ENCODE measurements at regions not wholly inside any gene's neighbourhood (a gene's known extent, or its start where the extent isn't known, plus 50 kb on each side); places are given as distances from the start of the nearest gene placed in this dataset.

DNA sequence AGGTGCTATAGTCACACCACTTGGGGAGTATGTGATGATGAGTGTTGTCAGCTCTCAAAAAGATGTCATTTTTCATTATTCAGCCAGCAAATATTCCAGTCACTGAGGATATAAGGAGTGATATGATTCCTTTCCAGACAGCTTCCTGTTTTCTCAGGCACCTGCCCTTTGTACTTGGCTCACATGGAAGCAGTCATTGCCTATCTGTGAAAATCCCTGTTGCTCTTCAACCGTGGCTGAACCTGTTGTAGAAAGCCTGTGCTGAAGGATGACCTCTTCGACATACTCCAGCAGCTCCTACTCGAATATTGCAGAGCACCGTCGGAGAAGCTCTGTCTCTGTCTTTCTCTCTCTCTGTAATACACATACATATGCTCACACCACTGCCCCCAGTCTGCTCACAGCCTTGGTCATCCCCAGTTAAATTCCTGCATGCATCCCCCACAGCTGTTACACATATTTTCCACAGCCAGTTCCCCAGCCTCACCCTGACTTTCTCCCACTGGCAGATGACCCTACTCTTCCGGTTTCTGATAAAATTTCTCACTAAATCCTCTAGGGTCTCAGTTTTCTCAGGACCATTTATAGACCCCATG is 204.2 kb upstream of the ARGLU1 start:
- no peak for DNase-seq (ENCODE audit: low read depth in 2 of 2, low spot score in 1 of 2)

DNA sequence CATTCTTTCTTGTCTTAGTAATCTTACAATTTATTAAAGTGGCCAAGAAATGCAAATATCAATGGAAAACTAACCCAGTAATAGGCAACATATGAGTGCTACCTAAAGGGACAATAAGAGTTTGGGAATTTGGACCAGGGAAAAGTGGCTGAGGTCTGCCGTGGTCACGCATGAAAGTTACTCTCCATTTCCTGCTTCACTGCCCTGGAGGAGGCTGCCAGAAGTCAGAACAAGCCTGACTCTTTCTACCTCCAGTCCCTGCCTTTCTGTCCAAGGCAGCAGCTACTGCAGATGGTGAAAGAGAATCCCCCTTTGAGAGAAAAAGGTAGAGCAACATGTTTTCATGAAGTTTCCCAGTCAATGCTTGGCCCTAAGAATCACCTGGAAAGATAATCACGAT is 201.1 kb upstream of the ARGLU1 start:
- DNase-seq (ENCODE audit: low read depth in 2 of 2, low spot score in 1 of 2) = no peak

DNA sequence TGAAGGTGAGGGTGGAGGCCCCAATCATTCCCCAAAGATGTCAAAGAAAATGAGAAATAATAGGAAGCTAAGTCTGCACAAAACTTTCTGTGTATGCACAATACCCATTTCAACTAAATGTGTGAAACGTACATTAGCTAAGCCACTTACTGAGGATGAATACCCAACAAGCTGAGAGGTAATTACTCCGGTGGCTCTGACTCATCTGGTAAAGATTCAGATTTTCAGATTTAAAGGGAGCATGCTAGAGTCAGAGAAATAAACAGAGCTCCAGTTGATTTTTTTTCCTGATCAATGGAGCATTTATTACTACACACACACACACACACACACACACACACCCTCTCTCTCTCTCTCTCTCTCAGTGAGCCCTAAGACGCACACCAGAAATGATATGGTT is 194.8 kb upstream of the ARGLU1 start:
- no peak for DNase-seq (ENCODE audit: low read depth in 2 of 2, low spot score in 1 of 2)

DNA sequence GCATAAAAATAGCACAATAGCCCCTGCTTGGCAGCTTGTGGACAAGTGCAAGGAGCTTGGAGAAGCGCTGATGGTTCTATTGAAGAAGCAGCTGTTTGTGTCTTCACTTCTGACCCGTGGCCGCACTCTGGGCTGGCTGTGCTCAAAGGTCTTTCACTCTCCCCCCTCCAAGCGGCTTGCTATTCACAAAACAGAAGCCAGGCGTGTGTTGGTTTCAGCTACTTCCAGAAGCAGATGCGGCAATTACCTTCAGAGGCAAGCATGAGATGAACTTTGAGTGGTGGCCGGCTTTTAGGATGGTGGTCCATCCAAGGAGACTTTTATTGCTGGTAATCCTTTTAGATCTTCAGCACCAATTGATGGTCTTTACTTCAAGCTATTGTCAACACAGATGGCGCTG is 188.5 kb upstream of the ARGLU1 start:
- DNase-seq (ENCODE audit: low read depth in 2 of 2, low spot score in 1 of 2) = no peak

DNA sequence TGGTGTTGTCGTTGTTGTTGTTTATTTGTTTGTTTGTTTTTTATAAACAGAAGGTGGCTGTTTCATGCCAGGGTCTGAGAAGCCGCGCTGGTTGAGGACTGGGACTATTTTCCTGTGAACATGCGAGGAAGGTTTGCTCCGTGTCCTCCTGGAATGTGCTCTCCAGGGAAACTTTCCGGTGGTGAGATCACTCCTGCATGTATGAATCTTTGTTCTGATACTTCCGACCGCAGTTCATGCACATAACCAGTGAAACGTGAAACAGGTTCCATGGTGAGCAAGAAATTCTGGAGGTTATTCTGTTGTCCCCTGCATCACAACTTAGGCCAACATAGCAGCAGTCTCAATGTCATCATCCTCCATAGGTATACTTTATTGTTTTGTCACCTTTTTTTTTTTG is 187.6 kb upstream of the ARGLU1 start:
- no peak for DNase-seq (ENCODE audit: low read depth in 2 of 2, low spot score in 1 of 2)

DNA sequence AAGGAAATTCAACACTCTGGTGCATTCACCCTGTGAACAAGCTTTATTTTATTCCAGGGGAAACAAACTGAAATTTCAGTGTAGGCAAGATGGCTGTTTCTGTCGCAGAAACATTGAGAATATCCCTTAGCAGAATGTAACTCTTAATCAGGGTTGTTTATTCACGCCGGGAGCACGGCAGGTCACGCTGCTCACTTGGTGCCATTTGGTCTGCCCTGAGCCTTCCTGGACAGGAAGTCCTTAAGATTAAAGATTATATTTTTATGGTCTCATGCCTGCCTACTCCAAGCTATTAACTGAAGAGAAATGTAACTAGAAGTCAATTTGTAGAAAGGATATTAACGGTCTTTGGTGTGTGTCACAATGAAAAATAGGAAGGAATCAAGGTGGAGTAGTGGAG is 185.3 kb upstream of the ARGLU1 start:
- DNase-seq (ENCODE audit: low read depth in 2 of 2, low spot score in 1 of 2) = no peak

DNA sequence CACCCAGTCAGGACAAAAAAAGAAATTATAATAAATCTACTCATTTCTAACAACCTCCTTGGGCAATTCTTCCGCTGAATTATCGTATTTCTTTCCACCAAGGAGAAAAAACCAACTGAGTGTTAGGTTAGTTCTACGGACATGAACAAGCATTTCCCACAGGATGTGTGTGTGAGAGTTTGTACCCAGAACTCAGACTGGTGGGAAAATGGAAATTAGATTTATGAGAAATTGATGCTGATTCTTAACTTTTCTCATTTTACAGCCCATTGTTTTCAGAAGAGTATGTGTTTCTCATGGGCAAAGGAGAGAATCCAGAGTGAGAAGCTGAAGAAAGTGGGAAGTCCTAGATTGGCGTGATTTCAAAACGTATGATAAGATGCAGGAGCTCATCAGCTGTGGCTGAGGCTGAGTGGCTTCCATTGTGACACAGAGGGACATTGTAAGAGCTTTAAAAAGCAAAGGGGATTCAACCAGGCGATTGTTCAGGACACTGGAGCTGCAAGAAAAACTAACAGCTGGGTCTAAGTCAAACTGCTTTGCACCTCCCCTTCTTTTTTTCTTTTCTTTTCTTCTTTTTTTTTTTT is 184.7 kb upstream of the ARGLU1 start:
- DNase-seq (ENCODE audit: low read depth in 2 of 2, low spot score in 1 of 2) = no peak

DNA sequence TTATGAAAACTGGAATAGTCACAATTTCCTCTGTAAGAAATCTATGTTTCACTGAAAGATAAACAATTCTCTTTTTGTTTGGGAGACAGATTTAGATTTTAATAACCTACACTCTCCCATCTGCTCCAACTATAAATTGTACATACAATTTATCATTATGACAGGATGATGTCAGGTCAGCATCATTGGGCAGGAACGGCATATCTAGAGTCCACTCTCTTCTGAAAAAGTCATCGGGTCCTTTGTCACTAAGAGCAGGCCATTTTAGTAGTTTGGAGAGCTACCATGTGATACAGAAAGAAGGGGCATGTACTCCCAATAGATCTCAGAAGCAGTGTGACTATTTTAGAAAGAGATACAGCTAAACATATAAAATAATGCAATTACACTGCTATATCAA is 180.8 kb upstream of the ARGLU1 start:
- DNase-seq (ENCODE audit: low read depth in 2 of 2, low spot score in 1 of 2) = no peak

DNA sequence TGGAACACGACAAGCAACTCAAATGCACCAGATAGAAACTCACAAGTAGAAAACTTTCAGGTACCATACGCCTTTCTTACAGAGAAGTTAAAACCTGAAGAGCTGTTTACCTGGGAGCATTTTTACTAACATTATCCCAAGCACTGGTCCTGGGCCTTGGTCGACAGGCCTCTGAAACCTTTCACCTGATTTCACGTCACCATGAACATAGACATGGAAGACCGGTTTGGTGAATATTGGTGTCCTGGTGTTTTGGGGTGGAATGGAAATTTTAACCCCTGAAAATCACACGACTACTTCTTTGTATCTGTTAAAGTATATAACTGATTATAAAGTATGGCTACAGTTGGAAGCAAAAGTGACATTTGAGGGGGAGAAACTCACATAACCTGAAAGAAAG is 176.6 kb upstream of the ARGLU1 start:
- DNase-seq (ENCODE audit: low read depth in 2 of 2, low spot score in 1 of 2) = no peak

DNA sequence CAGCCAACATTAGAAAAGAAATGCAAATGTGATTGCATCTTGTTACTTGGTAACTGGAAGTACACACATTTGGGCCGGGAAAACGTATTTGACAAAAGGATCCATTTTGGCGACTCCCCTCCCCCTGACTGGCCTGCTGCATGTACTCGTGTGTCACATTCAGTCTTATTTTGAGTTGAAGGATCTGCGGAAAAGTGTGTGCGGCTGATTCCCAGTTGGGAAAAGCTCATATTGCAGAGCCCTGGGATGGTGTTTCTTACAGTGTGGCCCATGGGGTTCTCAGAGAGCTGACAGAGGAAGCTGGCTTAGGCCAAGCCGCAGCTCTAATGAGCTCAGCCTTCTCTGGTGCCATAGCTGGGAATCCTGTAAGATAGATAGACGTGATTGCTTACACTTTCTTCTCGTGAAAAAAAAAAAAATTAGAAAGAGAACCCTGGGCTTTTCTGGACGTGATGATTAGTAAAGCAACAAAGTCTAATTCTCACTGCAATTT is 170.3 kb upstream of the ARGLU1 start:
- no peak for DNase-seq (ENCODE audit: low read depth in 2 of 2, low spot score in 1 of 2)

DNA sequence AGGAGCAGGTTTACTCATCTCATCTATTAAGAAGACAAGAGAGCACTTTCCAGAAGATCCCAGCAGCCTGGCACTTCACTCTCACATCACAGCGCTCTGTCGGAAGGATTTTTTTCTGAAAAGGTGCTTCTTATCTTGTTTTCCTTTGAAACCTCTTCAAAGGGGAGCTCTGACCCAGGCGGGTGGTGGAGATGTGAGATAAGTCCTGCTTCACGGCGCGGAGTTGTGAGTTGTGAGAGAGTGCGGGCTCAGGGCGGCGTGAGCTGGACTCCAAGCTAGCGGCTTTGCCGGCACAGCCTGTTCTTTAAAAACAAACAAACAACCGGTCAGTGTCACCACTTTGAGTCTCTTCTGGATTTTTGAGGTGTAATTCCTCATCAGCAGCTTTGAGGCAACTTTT is 169.0 kb upstream of the ARGLU1 start:
- DNase-seq (ENCODE audit: low read depth in 2 of 2, low spot score in 1 of 2) = no peak

DNA sequence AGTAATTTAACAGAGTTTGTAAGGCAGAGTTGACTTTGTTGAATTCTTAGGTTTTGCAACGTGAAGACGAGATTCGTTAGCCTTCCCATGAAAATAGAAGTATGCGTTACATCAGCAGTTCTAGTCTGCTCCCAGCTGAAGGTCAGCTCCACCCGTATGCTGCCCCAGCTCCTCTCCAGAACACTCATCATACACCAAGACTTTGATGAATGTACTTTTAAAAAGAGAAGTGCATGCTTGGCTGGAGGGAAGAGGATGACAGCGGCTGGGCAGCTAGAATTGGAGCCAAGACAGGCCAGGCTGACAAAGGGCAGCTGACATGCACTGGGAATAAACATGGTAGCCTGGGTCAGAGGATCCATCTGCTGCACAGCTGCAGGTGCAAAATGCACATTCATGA is 166.3 kb upstream of the ARGLU1 start:
- DNase-seq (ENCODE audit: low read depth in 2 of 2, low spot score in 1 of 2) = no peak

DNA sequence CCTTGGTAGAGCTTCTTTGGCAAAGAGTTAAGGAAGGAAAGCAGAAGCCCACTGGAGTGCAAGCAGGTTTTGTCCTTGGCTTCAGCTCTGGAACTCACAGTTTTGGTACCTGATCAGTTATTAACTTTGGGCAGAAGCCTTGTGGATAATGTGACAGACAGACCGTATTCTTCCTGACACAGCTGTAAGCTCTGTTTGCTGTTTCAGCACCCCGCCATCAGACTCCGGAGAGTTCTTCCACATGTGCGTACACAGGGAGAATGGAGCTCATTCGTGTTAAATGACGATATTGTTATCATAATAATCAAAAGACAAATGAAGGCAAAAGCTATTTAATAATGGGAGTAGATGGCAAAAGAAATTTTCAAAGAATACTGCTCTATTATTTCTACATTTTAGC is 155.1 kb upstream of the ARGLU1 start:
- DNase-seq (ENCODE audit: low read depth in 2 of 2, low spot score in 1 of 2) = no peak

DNA sequence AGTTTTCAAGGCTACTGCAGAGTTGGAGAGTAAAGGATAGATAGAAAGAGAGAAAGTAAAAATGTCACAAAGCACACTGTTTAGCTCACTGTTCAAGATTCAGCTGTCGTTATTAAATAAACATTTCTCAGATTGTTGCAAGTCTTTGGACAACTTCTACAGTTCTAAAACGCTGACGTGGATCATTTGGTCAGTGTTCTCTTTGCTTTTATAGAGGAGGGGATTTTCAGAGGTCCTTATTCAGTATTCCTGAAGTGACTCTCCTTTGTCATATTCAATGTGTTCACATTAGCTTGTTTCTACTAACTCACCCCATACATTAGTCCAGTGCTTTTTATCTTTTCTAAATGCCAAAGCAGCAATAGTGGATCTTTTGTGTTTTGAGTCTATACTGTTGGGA is 154.7 kb upstream of the ARGLU1 start:
- no peak for DNase-seq (ENCODE audit: low read depth in 2 of 2, low spot score in 1 of 2)

DNA sequence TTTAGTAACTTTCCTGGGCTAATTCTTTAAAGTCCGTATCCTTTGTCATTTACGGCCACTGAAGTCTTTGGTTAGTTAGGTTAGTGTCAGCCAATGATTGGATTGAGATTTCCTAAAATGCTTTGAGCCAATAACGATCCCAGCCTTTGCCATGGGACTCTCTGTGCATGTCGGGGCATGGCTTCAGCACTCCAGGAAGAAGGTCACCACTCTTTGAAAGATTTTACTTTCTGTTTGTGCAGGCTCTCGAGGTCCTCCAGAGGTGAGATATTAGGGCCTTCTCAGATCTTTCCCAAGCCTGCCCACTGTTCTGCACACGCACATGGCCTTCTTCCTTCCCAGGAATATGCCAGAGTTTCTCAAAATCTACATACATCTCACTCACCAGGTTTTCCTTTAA is 153.7 kb upstream of the ARGLU1 start:
- DNase-seq (ENCODE audit: low read depth in 2 of 2, low spot score in 1 of 2) = no peak

DNA sequence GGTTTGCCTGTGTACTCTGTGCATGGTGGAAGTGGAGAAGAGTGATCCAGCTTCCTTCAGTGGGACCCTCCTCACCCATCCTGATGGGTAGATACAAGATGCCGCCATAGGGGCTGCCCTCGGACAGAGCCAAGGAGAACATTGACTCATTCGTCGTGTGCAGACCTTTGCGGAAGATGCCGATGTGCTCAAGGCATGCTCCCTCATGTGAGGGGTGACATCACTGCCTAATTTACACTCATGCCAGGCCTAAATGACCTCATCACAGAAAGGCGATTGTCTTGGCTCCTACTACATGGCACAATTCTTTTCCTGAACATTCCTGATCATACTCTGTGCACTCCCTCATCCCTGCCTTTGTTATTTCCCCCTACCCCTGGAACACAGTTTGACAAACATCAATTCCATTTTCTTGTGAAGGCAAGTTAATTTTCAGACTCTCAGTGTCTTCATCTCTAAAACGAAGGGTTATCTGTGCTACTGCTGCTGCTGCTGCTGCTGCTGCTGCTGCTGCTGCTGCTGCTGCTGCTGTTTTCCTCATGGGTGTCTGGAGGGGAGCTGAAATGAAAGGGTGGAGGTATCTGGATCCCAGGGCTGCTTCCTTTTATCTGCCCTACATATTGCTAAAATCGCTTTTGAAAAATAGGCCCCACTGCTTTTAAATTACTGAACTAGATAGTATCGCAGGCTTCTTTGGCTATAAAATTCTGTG is 146.5 kb upstream of the ARGLU1 start:
- DNase-seq (ENCODE audit: low read depth in 2 of 2, low spot score in 1 of 2) = no peak

DNA sequence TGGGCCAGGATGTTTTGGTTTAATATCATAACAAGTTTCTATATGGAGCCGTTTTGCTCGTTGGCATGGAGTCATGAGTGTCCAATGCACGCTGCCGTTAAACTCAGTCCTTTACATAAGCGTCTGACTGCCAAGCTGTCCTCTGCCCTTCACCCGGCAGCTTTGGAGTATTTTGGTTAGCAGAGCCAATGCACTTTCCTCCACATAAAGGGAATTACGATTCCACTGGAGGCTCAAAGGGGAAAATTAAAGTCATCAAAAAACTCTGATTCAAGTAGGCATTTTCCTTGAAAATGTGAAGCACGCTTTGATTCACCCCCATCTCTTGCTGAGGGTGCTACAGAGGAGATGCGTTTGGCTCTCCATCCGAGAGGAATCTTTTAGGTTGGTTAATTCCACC is 144.4 kb upstream of the ARGLU1 start:
- no peak for DNase-seq (ENCODE audit: low read depth in 2 of 2, low spot score in 1 of 2)

DNA sequence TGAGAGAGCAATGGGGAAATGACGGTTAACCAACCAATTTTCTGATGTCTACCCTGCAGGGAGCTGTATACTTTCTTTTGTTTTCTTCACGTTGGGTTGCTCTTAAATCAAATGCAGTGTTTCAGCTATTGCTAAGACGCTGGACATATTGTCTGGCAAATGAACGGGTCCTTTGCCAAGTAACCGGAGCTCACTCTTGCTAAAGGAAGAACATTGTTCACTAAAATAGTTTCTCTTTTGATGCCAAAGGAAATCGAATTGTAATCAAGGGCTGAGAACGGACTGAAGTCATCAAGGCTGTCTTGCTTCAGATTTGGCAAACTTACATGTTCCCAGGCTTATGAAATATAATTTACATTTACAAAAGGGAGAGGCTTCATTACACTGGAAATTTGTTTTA is 142.3 kb upstream of the ARGLU1 start:
- no peak for DNase-seq (ENCODE audit: low read depth in 2 of 2, low spot score in 1 of 2)

DNA sequence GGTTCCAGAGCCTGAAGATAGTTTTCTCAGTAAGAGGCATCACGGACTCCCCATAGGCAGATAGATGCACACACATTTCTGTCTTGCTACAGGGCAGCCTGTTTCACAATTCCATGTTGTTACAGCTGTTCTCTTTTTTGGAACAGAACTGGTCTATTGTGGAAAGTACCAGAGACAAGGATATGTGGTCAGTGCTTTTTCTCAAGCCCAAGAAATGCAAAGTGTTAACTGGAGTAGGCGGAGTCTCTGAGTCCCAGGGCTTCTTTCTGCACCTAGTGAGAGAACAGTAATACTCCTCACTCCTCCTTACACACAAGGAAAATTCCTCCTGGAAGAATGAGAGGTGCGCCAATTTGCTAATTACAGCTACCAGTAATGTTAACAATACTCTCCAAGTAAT is 141.6 kb upstream of the ARGLU1 start:
- no peak for DNase-seq (ENCODE audit: low read depth in 2 of 2, low spot score in 1 of 2)

DNA sequence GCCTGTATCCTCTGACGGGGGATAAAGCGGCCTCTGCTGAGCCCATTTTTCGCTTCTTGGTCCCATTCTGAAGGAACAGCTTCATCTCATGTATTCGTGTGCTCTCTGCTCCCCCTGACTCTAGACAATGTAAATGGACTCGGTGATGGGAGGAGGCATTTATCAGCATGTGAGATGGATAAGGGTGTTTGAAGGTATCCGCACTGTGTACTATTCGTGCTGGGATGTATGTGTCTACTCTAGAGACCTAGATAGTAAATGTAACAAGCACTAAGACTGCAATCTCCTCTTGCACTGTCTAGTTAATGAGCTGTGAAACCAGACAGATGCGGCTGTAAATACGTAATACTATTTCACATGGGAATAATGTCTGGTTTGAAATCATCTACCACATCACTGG is 134.6 kb upstream of the ARGLU1 start:
- no peak for DNase-seq (ENCODE audit: low read depth in 2 of 2, low spot score in 1 of 2)

DNA sequence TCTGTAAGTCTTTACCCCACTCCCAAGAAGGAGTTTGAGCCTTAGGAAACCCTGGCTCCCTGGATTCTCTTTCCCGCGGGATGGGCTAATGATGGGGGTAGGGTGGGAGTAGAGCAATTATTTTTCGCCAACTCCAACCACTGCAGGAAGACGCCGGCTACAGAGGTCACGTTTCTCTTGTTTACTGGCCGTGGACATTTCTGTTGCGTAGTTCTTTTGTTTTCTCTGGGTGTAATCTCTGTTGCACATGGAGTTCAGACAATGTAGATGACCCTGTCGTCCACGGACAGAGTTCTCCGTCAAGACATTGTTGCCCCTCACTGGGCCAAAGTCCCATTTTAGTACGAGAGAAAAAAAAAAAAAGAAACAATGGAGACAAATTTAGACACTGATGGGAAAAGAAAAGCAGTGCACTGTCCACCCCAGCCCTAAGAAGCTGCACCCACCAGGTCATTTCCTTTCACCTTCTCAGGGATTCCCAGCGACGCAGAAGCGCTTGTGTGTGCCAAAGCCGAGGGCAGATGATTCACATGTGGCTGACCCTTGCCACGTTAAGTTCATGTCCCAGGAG is 133.9 kb upstream of the ARGLU1 start:
- DNase-seq (ENCODE audit: low read depth in 2 of 2, low spot score in 1 of 2) = no peak

DNA sequence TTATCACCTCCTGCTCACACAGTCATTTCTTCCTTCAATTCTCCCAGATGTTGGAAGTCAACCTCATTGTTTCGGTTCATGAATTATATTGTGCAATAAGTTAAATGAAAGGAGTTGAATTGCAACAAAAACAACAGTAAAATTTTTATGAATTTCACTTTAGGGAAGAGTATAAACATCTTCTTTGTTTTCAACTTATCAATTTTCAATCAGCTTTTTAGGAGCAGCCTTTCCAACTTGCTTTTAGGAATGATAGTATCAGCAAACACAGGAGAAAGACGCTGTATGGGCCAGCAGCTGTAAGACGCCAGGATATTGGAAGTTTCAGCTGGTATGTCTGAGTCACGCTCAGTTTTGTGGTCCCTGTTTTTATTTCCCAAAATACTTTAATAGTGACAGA is 132.5 kb upstream of the ARGLU1 start:
- no peak for DNase-seq (ENCODE audit: low read depth in 2 of 2, low spot score in 1 of 2)

DNA sequence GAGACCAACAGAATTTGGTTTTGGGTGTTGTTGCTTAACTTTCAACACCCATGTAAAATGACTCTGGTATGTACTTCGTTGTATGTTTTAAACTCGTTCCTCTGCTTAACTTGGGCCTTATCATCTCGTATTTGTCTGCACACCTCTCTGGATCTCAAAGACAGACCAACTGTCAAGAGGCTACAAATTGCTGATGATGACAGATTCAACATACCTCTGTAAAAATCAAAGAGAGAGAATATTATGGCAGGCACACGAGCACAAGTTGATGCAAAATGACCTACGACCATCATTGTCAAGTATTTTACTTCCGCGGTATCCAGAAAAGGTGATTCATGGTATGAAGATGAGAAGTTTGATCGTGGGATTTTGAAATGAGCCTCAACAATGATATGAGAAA is 132.1 kb upstream of the ARGLU1 start:
- no peak for DNase-seq (ENCODE audit: low read depth in 2 of 2, low spot score in 1 of 2)
